HFFc6 (cell line): ENCODE measurements at regions not wholly inside any gene's neighbourhood (a gene's known extent, or its start where the extent isn't known, plus 50 kb on each side); places are given as distances from the start of the nearest gene placed in this dataset.
"Not testable (repeated sequence)": the region's sequence is repeated elsewhere in the genome, so short reads cannot be mapped to it uniquely, and the experiment has no call there.

ENCODE experiments used
- DNase-seq: peaks from one replicate; pipeline ENCODE4 v3.0.0-alpha.2; 2018
- H3K27ac Mint-ChIP-seq: 2 replicates; pipeline ENCODE4 v1.8.0; 2020; ENCODE audit warnings: mild to moderate bottlenecking, mixed read lengths
- H3K27me3 Mint-ChIP-seq: 2 replicates; pipeline ENCODE4 v1.8.0; 2021; ENCODE audit warnings: mild to moderate bottlenecking, moderate library complexity, mixed read lengths; ENCODE audit not compliant: insufficient read depth
- H3K36me3 Mint-ChIP-seq: 2 replicates; pipeline ENCODE4 v1.8.0; 2021; ENCODE audit warnings: low read depth, mixed read lengths
- H3K4me1 Mint-ChIP-seq: 2 replicates; pipeline ENCODE4 v1.8.0; 2020; ENCODE audit warnings: low read depth, mixed read lengths
- H3K4me3 Mint-ChIP-seq: 2 replicates; pipeline ENCODE4 v1.8.0; 2020; ENCODE audit warnings: mild to moderate bottlenecking, moderate library complexity, mixed read lengths
- H3K9me3 Mint-ChIP-seq: 2 replicates; pipeline ENCODE4 v1.8.0; 2020; ENCODE audit warnings: mild to moderate bottlenecking, mixed read lengths
- TF ChIP-seq, protein P1 (sequence below): fragments of 200-600 bp; sonication (generic); IDR thresholded peaks from 2 replicates; pipeline ENCODE4 v1.5.0; 2021; ENCODE audit warnings: antibody characterized with exemption, mild to moderate bottlenecking

DNA sequence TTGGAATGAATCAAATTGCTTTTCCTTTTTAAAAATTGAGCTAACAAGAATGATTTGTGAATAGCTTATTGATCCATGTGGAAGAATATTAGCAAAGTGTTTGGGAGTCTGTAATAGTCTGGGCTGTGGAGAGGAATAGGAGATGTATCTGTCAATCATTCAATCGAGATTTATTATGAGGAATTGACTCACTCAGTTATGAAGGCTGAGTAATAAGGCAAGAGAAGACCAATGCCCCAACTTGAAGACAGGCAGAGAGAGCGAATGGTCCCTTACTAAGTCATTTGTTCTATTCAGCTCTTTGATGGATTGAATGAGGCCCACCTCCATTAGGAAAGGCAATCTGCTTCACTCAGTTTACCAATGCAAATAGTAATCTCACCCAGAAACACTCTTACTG, 403.0 kb downstream of the CD83 start:
- H3K9me3 Mint-ChIP-seq = no peaks in the 10 kb centered on the region
- no peaks in the 10 kb centered on the region; the same call in 1 of the 2 replicates for H3K36me3 Mint-ChIP-seq
- peaks cover 11% of the 10 kb centered on the region for H3K27me3 Mint-ChIP-seq
- H3K4me3 Mint-ChIP-seq = no peak overlapping the region
- peaks cover 6% of the 10 kb centered on the region for H3K4me1 Mint-ChIP-seq
- DNase-seq = no peak
- TF ChIP-seq, protein P1, sequence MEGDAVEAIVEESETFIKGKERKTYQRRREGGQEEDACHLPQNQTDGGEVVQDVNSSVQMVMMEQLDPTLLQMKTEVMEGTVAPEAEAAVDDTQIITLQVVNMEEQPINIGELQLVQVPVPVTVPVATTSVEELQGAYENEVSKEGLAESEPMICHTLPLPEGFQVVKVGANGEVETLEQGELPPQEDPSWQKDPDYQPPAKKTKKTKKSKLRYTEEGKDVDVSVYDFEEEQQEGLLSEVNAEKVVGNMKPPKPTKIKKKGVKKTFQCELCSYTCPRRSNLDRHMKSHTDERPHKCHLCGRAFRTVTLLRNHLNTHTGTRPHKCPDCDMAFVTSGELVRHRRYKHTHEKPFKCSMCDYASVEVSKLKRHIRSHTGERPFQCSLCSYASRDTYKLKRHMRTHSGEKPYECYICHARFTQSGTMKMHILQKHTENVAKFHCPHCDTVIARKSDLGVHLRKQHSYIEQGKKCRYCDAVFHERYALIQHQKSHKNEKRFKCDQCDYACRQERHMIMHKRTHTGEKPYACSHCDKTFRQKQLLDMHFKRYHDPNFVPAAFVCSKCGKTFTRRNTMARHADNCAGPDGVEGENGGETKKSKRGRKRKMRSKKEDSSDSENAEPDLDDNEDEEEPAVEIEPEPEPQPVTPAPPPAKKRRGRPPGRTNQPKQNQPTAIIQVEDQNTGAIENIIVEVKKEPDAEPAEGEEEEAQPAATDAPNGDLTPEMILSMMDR = no peak
- no peak overlapping the region for H3K27ac Mint-ChIP-seq

DNA sequence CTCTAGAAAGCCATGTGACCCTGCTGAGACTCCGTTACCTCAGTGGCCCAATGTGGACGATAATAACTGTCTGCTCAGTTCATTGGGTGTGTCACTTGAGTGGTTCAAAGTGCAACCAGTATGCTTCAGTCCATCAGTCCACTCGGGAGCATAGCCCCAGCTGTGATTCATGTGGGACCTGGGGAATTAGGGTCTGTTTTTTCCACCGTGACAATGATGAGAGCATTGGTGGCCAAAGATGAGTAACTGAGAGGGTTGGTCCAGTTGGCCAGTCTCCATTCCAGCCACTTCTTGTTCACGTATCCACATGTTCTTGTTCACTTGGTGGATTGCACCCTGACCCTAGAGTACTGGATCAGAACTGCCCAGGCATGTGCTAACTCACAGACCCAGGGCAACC, 403.6 kb downstream of the CD83 start:
- Mint-ChIP-seq H3K9me3 (no peaks in the 10 kb centered on the region), H3K4me3 (no peak overlapping the region), H3K27me3 (peaks cover 12% of the 10 kb centered on the region), H3K36me3 (no peaks in the 10 kb centered on the region; the same call in 1 of the 2 replicates), H3K27ac (no peak overlapping the region), H3K4me1 (peaks cover 6% of the 10 kb centered on the region)
- TF ChIP-seq, protein P1 = no peak
- no peak for DNase-seq

DNA sequence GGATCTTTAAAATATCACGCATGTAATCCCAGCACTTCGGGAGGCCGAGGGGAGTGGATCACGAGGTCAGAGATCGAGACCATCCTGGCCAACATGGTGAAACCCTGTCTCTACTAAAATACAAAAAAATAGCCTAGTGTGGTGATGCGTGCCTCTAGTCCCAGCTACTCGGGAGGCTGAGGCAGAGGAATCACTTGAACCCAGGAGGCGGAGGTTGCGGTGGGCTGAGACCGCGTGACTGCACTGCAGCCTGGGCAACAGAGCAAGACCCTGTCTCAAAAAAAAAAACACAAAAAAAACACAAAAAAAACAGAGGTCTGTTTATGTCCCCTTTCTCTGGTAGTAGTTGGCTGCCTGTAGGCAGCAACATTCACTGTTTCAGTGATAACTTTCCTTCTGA, 404.3 kb downstream of the CD83 start:
- H3K27me3 Mint-ChIP-seq = peaks cover 14% of the 10 kb centered on the region
- H3K4me1 Mint-ChIP-seq, H3K27ac Mint-ChIP-seq, DNase-seq, H3K4me3 Mint-ChIP-seq, H3K9me3 Mint-ChIP-seq, H3K36me3 Mint-ChIP-seq: not testable (repeated sequence)

DNA sequence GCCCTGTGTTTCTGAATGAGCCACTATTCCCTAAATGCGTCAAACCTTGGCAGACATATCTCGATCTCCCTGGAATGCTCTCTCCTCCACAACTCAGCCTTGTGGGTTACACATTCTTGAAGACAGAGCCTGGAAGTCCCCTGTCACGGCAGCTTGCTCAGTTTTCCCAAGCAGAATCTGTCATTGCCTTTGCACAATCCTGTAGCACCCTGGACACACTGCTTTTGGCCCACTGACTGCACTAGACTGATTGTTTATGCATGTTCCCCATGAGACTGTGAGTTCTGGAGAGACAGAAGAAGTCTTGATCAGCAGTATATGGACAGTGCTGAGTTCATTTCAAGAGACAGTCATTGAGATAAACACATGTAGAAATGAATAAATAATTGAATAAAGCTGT, 406.7 kb downstream of the CD83 start:
- TF ChIP-seq, protein P1 = no peak
- no peak overlapping the region for H3K27ac Mint-ChIP-seq
- peaks cover 11% of the 10 kb centered on the region for H3K9me3 Mint-ChIP-seq
- peaks cover 6% of the 10 kb centered on the region for H3K4me1 Mint-ChIP-seq
- H3K36me3 Mint-ChIP-seq = peaks cover 9% of the 10 kb centered on the region; the same call in 1 of the 2 replicates
- peaks cover 11% of the 10 kb centered on the region for H3K27me3 Mint-ChIP-seq
- H3K4me3 Mint-ChIP-seq = no peak overlapping the region
- DNase-seq = peak; percentile 23

DNA sequence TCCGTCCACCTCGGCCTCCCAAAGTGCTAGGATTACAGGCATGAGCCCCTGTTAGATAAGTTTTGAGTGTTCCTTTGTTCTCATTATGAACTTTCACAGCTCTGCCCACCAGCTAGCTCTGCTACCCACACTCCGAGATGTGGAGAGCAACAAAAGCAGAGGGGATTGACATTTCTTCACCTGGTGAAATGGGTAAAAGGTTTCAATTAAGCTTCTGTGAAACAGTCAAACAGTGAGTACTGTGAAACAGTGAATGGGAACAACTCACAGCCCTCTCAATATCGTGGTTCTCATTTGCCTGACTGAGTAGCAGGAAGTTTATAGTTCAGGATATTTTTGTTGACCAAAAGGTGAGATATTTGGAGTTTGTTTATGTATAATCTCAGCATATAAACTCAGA, 412.8 kb downstream of the CD83 start:
- H3K9me3 Mint-ChIP-seq = peaks cover 11% of the 10 kb centered on the region
- TF ChIP-seq, protein P1 = no peak

DNA sequence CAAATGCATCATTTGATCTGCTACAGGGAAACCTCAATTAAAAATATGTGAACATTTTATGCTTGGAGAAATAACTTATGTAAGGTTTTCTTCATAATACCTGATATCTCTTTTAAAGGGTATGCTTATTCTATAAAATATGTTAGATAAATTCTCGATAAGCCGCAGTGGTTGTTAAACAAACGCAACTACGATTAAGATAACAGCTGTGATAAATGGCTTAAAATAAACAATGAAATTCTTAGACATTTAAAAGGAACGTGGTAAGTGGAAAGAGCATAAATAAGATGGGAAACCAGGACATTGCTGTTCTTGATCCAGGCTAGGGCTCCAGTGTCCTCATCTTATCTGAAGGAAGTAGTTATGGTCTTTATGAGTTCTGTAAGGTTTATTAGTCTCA, 415.9 kb downstream of the CD83 start:
- DNase-seq = peak; percentile 6
- Mint-ChIP-seq H3K4me3 (peak overlapping the region; percentile 58), H3K4me1 (peaks cover 15% of the 10 kb centered on the region), H3K36me3 (no peaks in the 10 kb centered on the region), H3K27ac (no peak overlapping the region), H3K9me3 (no peaks in the 10 kb centered on the region), H3K27me3 (peaks cover 9% of the 10 kb centered on the region; the same call in 1 of the 2 replicates)
- TF ChIP-seq, protein P1 = no peak

More for the DNA sequence above, 412.8 kb downstream of the CD83 start:
- Mint-ChIP-seq H3K4me3 (no peak overlapping the region), H3K27me3 (peaks cover 5% of the 10 kb centered on the region), H3K4me1 (peaks cover 15% of the 10 kb centered on the region), H3K36me3 (peaks cover 9% of the 10 kb centered on the region; the same call in 1 of the 2 replicates), H3K27ac (no peak overlapping the region)
- DNase-seq = no peak
